Thyroid gland (tissue), 4 donors: ENCODE measurements at regions not wholly inside any gene's neighbourhood (a gene's known extent, or its start where the extent isn't known, plus 50 kb on each side); places are given as distances from the start of the nearest gene placed in this dataset.
"Not testable (repeated sequence)": the region's sequence is repeated elsewhere in the genome, so short reads cannot be mapped to it uniquely, and the experiment has no call there.

Experiments used
- CTCF ChIP-seq, 6 experiments: fragments of 200-600 bp in 3 of 6; fragments of 450-650 bp in 3 of 6; sonication (generic) in 3 of 6; IDR thresholded peaks; one replicate each; pipeline ENCODE4 v1.5.1; 2016 to 2019; ENCODE audit warnings: antibody characterized with exemption in 6 of 6, mild to moderate bottlenecking in 2 of 6, inconsistent platforms in 1 of 6, moderate library complexity in 1 of 6
- POLR2A ChIP-seq, 2 donors: fragments of 450-650 bp; IDR thresholded peaks; one replicate each; pipeline ENCODE4 v1.6.1; 2017; ENCODE audit warnings: antibody characterized with exemption in 2 of 2, mild to moderate bottlenecking in 2 of 2, moderate library complexity in 1 of 2

- not testable (repeated sequence) for TF ChIP-seq CTCF, POLR2A (IDR thresholded peaks at IDR 0.05)
Measured at GRCh38 chr5:162275387-162275786, 207.8 kb downstream of the GABRG2 start.
